WTC11 (cell line): ENCODE measurements at regions not wholly inside any gene's neighbourhood (a gene's known extent, or its start where the extent isn't known, plus 50 kb on each side); places are given as distances from the start of the nearest gene placed in this dataset.

Experiments used
- ATAC-seq: fragments of 200-7000 bp; cut with Tn5 transposase; 2 replicates; pipeline ENCODE4 v1.10.0; 2021; ENCODE audit warnings: mild to moderate bottlenecking, moderate library complexity
- CTCF ChIA-PET: fragments of 300-600 bp; sonication (Branson Sonifier 250); formaldehyde crosslinking; loops from one replicate; lab custom pipeline; 2021; ENCODE audit warnings: antibody characterized with exemption; lab: Charles Lee
- POLR2A ChIA-PET: fragments of 350-600 bp; sonication (Branson Sonifier 250); formaldehyde crosslinking; loops from one replicate; lab custom pipeline; 2021; ENCODE audit warnings: antibody characterized with exemption; lab: Charles Lee
- DNase-seq: peaks from one replicate; pipeline ENCODE4 v3.0.0; 2021; ENCODE audit warnings: low spot score
- H3K27ac Mint-ChIP-seq: 2 replicates; pipeline ENCODE4 v1.8.0; 2021; ENCODE audit warnings: mixed read lengths
- H3K27me3 Mint-ChIP-seq: 2 replicates; pipeline ENCODE4 v1.8.0; 2021; ENCODE audit warnings: low read depth, mild to moderate bottlenecking, moderate library complexity, mixed read lengths
- H3K36me3 Mint-ChIP-seq: 2 replicates; pipeline ENCODE4 v1.8.0; 2021; ENCODE audit warnings: mixed read lengths
- H3K4me1 Mint-ChIP-seq: 2 replicates; pipeline ENCODE4 v1.8.0; 2022; ENCODE audit warnings: mixed read lengths
- H3K4me3 Mint-ChIP-seq: 2 replicates; pipeline ENCODE4 v1.8.0; 2021; ENCODE audit warnings: mild to moderate bottlenecking, moderate library complexity, mixed read lengths
- H3K9me3 Mint-ChIP-seq: 2 replicates; pipeline ENCODE4 v1.8.0; 2021; ENCODE audit warnings: mixed read lengths
- ATF1 ChIP-seq: sonication (generic); formaldehyde crosslinking; IDR thresholded peaks from 2 replicates; pipeline ENCODE4 v1.8.1; 2023; ENCODE audit warnings: mild to moderate bottlenecking, moderate library complexity, missing genetic modification reagents
- CBFB ChIP-seq: sonication (generic); formaldehyde crosslinking; IDR thresholded peaks from 2 replicates; pipeline ENCODE4 v1.8.1; 2022; ENCODE audit warnings: mild to moderate bottlenecking, low read depth, missing genetic modification reagents
- CREM ChIP-seq: sonication (generic); formaldehyde crosslinking; IDR thresholded peaks from 2 replicates; pipeline ENCODE4 v1.8.1; 2022; ENCODE audit warnings: mild to moderate bottlenecking, missing genetic modification reagents, moderate library complexity
- HMGA2 ChIP-seq: fragments of 250-450 bp; sonication (Bioruptor Pico); IDR thresholded peaks from 2 replicates; pipeline ENCODE4 v1.4.0; 2021; ENCODE audit warnings: mild to moderate bottlenecking, moderate library complexity
- JAZF1 ChIP-seq: fragments of 250-450 bp; sonication (Bioruptor Pico); IDR thresholded peaks from 2 replicates; pipeline ENCODE4 v1.9.0; 2021; ENCODE audit warnings: moderate library complexity, mild to moderate bottlenecking, inconsistent platforms
- KAT7 ChIP-seq: sonication (generic); formaldehyde crosslinking; IDR thresholded peaks from 2 replicates; pipeline ENCODE4 v1.8.1; 2023; ENCODE audit warnings: missing genetic modification reagents, mild to moderate bottlenecking, borderline replicate concordance
- NFE2L1 ChIP-seq: sonication (generic); formaldehyde crosslinking; IDR thresholded peaks from 2 replicates; pipeline ENCODE4 v1.8.1; 2023; ENCODE audit warnings: missing genetic modification reagents
- NFYB ChIP-seq: sonication (generic); formaldehyde crosslinking; conservative IDR thresholded peaks from 2 replicates; pipeline ENCODE4 v1.8.0; 2022; ENCODE audit warnings: low read depth, missing genetic modification reagents
- NR1H2 ChIP-seq: sonication (generic); formaldehyde crosslinking; IDR thresholded peaks from 2 replicates; pipeline ENCODE4 v1.9.0; 2021; ENCODE audit warnings: mild to moderate bottlenecking, moderate library complexity, missing genetic modification reagents
- RORB ChIP-seq: fragments of 250-450 bp; sonication (Bioruptor Pico); IDR thresholded peaks from 2 replicates; pipeline ENCODE4 v1.9.0; 2021; ENCODE audit warnings: mild to moderate bottlenecking
- TEAD1 ChIP-seq: sonication (generic); formaldehyde crosslinking; IDR thresholded peaks from 2 replicates; pipeline ENCODE4 v1.8.0; 2022; ENCODE audit warnings: mild to moderate bottlenecking, missing genetic modification reagents
- TP53 ChIP-seq: sonication (generic); formaldehyde crosslinking; IDR thresholded peaks from 2 replicates; pipeline ENCODE4 v1.8.1; 2023; ENCODE audit warnings: mild to moderate bottlenecking, missing genetic modification reagents
- ZNF121 ChIP-seq: sonication (generic); formaldehyde crosslinking; IDR thresholded peaks from 2 replicates; pipeline ENCODE4 v1.8.0; 2023; ENCODE audit warnings: missing genetic modification reagents
- ZNF219 ChIP-seq: sonication (generic); formaldehyde crosslinking; IDR thresholded peaks from 2 replicates; pipeline ENCODE4 v1.8.0; 2023; ENCODE audit warnings: missing genetic modification reagents, mild to moderate bottlenecking, borderline replicate concordance
- ZNF396 ChIP-seq: fragments of 250-450 bp; sonication (Bioruptor Pico); IDR thresholded peaks from 2 replicates; pipeline ENCODE4 v1.8.0; 2021; ENCODE audit warnings: mild to moderate bottlenecking, moderate library complexity, borderline replicate concordance
- TF ChIP-seq, protein P1 (sequence below): sonication (generic); formaldehyde crosslinking; IDR thresholded peaks from 2 replicates; pipeline ENCODE4 v1.8.0; 2023; ENCODE audit warnings: mild to moderate bottlenecking, missing genetic modification reagents
- TF ChIP-seq, protein P2 (sequence below): sonication (generic); formaldehyde crosslinking; conservative IDR thresholded peaks from 2 replicates; pipeline ENCODE4 v1.8.1; 2022; ENCODE audit warnings: mild to moderate bottlenecking, missing genetic modification reagents
- TF ChIP-seq, protein P3 (sequence below): sonication (generic); formaldehyde crosslinking; IDR thresholded peaks from 2 replicates; pipeline ENCODE4 v1.8.1; 2022; ENCODE audit warnings: mild to moderate bottlenecking, moderate library complexity, missing genetic modification reagents
- TF ChIP-seq, protein P4 (sequence below): sonication (generic); formaldehyde crosslinking; IDR thresholded peaks from 2 replicates; pipeline ENCODE4 v1.8.0; 2022; ENCODE audit warnings: mild to moderate bottlenecking, missing genetic modification reagents
- TF ChIP-seq, protein P5 (sequence below): sonication (generic); formaldehyde crosslinking; IDR thresholded peaks from 2 replicates; pipeline ENCODE4 v1.8.1; 2023; ENCODE audit warnings: mild to moderate bottlenecking, missing genetic modification reagents
- TF ChIP-seq, protein P6 (sequence below): sonication (generic); formaldehyde crosslinking; IDR thresholded peaks from 2 replicates; pipeline ENCODE4 v1.8.0; 2023; ENCODE audit warnings: missing genetic modification reagents

DNA sequence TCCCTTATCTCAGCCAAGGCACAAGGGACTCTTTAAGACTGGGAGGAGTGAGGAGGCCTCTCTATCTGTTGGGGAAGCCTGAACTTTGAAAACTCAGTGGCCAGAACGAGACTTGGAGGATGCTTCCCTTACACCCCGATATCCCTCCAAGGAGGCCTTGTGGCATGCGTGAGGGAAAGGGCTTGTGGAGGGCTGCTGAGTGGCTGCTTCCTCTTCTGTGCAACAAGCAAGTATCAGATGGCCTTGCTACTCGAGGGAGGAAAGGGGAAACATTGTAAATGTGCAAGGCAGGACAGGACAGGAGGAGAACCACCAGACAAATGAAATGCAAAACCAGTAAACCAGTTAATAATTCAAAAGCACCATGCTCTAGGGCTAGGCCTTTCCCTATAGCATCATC, 306.5 kb upstream of the MAP3K7 start (continued):
- TF ChIP-seq, protein P1, sequence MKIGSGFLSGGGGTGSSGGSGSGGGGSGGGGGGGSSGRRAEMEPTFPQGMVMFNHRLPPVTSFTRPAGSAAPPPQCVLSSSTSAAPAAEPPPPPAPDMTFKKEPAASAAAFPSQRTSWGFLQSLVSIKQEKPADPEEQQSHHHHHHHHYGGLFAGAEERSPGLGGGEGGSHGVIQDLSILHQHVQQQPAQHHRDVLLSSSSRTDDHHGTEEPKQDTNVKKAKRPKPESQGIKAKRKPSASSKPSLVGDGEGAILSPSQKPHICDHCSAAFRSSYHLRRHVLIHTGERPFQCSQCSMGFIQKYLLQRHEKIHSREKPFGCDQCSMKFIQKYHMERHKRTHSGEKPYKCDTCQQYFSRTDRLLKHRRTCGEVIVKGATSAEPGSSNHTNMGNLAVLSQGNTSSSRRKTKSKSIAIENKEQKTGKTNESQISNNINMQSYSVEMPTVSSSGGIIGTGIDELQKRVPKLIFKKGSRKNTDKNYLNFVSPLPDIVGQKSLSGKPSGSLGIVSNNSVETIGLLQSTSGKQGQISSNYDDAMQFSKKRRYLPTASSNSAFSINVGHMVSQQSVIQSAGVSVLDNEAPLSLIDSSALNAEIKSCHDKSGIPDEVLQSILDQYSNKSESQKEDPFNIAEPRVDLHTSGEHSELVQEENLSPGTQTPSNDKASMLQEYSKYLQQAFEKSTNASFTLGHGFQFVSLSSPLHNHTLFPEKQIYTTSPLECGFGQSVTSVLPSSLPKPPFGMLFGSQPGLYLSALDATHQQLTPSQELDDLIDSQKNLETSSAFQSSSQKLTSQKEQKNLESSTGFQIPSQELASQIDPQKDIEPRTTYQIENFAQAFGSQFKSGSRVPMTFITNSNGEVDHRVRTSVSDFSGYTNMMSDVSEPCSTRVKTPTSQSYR (CRISPR knock-in tag) = no peak
- TF ChIP-seq, protein P2, sequence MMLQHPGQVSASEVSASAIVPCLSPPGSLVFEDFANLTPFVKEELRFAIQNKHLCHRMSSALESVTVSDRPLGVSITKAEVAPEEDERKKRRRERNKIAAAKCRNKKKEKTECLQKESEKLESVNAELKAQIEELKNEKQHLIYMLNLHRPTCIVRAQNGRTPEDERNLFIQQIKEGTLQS (CRISPR knock-in tag) = no peak

DNA sequence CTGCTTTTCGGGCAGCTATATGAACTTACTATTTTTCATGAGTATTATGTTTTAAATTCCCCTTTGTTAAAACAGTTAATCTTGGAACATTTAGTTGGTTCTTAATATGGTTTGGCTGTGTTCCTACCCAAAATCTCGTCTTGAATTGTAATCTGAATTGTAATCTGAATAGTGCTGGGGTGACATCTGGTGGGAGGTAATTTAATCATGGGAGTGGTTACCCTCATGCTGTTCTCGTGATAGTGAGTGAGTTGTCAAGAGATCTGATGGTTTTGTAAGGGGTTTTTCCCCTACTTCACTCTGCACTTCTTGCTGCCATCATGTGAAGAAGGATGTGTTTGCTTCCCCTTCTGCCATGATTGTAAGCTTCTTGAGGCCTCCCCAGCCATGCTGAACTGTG, 305.4 kb upstream of the MAP3K7 start:
- TF ChIP-seq, protein P2 (CRISPR knock-in tag) = no peak
- TF ChIP-seq ZNF219 (CRISPR knock-in tag) = no peak
- no peak for TF ChIP-seq NFYB (CRISPR knock-in tag)
- no peak for TF ChIP-seq ATF1 (CRISPR knock-in tag)
- TF ChIP-seq HMGA2 (CRISPR knock-in tag) = no peak
- TF ChIP-seq, all 79 proteins: peak for 0
- POLR2A ChIA-PET = no interaction called here
- ATAC-seq = no peak

DNA sequence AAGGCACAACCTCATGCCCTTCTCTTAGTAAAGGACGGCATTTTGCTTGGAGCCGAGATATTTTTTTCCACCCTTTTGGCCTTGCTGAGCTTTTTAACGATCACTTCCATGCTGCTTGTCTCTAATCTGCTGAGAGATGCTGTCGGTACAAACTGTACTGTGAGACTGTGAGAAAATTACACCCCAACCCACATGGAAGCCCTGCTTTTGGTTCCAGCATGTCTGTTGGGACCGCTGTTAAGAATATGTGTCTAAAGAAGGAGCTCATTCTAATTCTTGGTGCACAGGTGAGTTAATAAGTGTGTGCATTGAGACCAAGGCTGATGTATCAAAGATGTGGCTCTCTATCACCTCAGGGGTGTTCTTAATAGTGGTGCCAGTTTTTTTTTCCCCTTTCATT, 304.5 kb upstream of the MAP3K7 start:
- H3K36me3 Mint-ChIP-seq = no peaks in the 10 kb centered on the region
- no peak overlapping the region for H3K4me3 Mint-ChIP-seq
- H3K27ac Mint-ChIP-seq = no peak overlapping the region
- no peak for TF ChIP-seq RORB (CRISPR knock-in tag)
- no peak for TF ChIP-seq ZNF396
- TF ChIP-seq, protein P3, sequence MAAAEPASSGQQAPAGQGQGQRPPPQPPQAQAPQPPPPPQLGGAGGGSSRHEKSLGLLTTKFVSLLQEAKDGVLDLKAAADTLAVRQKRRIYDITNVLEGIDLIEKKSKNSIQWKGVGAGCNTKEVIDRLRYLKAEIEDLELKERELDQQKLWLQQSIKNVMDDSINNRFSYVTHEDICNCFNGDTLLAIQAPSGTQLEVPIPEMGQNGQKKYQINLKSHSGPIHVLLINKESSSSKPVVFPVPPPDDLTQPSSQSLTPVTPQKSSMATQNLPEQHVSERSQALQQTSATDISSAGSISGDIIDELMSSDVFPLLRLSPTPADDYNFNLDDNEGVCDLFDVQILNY (CRISPR knock-in tag) = no peak
- TF ChIP-seq, protein P4, sequence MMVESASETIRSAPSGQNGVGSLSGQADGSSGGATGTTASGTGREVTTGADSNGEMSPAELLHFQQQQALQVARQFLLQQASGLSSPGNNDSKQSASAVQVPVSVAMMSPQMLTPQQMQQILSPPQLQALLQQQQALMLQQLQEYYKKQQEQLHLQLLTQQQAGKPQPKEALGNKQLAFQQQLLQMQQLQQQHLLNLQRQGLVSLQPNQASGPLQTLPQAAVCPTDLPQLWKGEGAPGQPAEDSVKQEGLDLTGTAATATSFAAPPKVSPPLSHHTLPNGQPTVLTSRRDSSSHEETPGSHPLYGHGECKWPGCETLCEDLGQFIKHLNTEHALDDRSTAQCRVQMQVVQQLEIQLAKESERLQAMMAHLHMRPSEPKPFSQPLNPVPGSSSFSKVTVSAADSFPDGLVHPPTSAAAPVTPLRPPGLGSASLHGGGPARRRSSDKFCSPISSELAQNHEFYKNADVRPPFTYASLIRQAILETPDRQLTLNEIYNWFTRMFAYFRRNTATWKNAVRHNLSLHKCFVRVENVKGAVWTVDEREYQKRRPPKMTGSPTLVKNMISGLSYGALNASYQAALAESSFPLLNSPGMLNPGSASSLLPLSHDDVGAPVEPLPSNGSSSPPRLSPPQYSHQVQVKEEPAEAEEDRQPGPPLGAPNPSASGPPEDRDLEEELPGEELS (CRISPR knock-in tag) = no peak
- no peak for TF ChIP-seq JAZF1
- no peak for TF ChIP-seq CBFB (CRISPR knock-in tag)
- TF ChIP-seq, protein P5, sequence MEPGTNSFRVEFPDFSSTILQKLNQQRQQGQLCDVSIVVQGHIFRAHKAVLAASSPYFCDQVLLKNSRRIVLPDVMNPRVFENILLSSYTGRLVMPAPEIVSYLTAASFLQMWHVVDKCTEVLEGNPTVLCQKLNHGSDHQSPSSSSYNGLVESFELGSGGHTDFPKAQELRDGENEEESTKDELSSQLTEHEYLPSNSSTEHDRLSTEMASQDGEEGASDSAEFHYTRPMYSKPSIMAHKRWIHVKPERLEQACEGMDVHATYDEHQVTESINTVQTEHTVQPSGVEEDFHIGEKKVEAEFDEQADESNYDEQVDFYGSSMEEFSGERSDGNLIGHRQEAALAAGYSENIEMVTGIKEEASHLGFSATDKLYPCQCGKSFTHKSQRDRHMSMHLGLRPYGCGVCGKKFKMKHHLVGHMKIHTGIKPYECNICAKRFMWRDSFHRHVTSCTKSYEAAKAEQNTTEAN (CRISPR knock-in tag) = no peak
- TF ChIP-seq NR1H2 = no peak
- no peak for TF ChIP-seq ZNF121
- TF ChIP-seq NFE2L1 (CRISPR knock-in tag) = no peak
- TF ChIP-seq CREM = no peak
- TF ChIP-seq, protein P6, sequence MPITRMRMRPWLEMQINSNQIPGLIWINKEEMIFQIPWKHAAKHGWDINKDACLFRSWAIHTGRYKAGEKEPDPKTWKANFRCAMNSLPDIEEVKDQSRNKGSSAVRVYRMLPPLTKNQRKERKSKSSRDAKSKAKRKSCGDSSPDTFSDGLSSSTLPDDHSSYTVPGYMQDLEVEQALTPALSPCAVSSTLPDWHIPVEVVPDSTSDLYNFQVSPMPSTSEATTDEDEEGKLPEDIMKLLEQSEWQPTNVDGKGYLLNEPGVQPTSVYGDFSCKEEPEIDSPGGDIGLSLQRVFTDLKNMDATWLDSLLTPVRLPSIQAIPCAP = no peak
- TF ChIP-seq TEAD1 (CRISPR knock-in tag) = no peak
- TF ChIP-seq TP53 (CRISPR knock-in tag) = no peak
- no peak for TF ChIP-seq KAT7 (CRISPR knock-in tag)
- H3K9me3 Mint-ChIP-seq = no peaks in the 10 kb centered on the region
- peaks cover 6% of the 10 kb centered on the region; the same call in 1 of the 2 replicates for H3K27me3 Mint-ChIP-seq
- peaks cover 40% of the 10 kb centered on the region for H3K4me1 Mint-ChIP-seq
- CTCF ChIA-PET = interaction anchor here (1.0 to 1.1 kb wide), 2 partner anchors 260 to 281 kb away, joined by 3 to 7 read pairs; no protein-coding TSS in a partner anchor
- no peak for ATAC-seq
- DNase-seq = no peak
- POLR2A ChIA-PET = no interaction called here

More for the DNA sequence above, 305.4 kb upstream of the MAP3K7 start:
- H3K9me3 Mint-ChIP-seq = no peaks in the 10 kb centered on the region
- CTCF ChIA-PET = interaction anchor here (1.0 kb wide), 1 partner anchor 282 kb away, joined by 7 read pairs; no protein-coding TSS in a partner anchor
- DNase-seq = no peak
- peaks cover 48% of the 10 kb centered on the region for H3K4me1 Mint-ChIP-seq
- peaks cover 6% of the 10 kb centered on the region; the same call in 1 of the 2 replicates for H3K27me3 Mint-ChIP-seq
- H3K36me3 Mint-ChIP-seq = no peaks in the 10 kb centered on the region
- H3K27ac Mint-ChIP-seq = no peak overlapping the region
- H3K4me3 Mint-ChIP-seq = no peak overlapping the region
